HEK293T (cell line): ENCODE measurements at regions not wholly inside any gene's neighbourhood (a gene's known extent, or its start where the extent isn't known, plus 50 kb on each side); places are given as distances from the start of the nearest gene placed in this dataset.

Source experiments
- CTCF ChIA-PET: fragments of 350-600 bp; formaldehyde crosslinking; extraction: SDS; loops from one replicate; lab custom pipeline; 2021; ENCODE audit warnings: antibody characterized with exemption, inconsistent platforms; lab: Yijun Ruan, JAX
- POLR2A ChIA-PET: fragments of 350-600 bp; formaldehyde crosslinking; extraction: SDS; loops from one replicate; lab custom pipeline; 2020; ENCODE audit warnings: antibody characterized with exemption, inconsistent platforms; lab: Yijun Ruan, JAX
- DNase-seq: peaks from one replicate; pipeline ENCODE4 v3.0.0; 2012; ENCODE audit warnings: mixed read lengths; ENCODE audit errors: extremely low spot score
- ARNT ChIP-seq: fragments of 450-650 bp; IDR thresholded peaks from 2 replicates; pipeline ENCODE4 v1.6.1; 2017; ENCODE audit warnings: mild to moderate bottlenecking
- BHLHE40 ChIP-seq: fragments of 450-650 bp; IDR thresholded peaks from 2 replicates; pipeline ENCODE4 v1.6.1; 2016; ENCODE audit warnings: mild to moderate bottlenecking, moderate library complexity, borderline replicate concordance
- CTBP1 ChIP-seq: fragments of 450-650 bp; IDR thresholded peaks from 2 replicates; pipeline ENCODE4 v1.6.1; 2016; ENCODE audit warnings: borderline replicate concordance
- ELF4 ChIP-seq: fragments of 450-650 bp; IDR thresholded peaks from 2 replicates; pipeline ENCODE4 v1.6.1; 2017; ENCODE audit warnings: antibody characterized with exemption
- FOXA1 ChIP-seq: fragments of 450-650 bp; IDR thresholded peaks from 2 replicates; pipeline ENCODE4 v1.6.1; 2016; ENCODE audit warnings: mild to moderate bottlenecking
- FOXK2 ChIP-seq: fragments of 450-650 bp; IDR thresholded peaks from 2 replicates; pipeline ENCODE4 v1.6.1; 2016; ENCODE audit warnings: mild to moderate bottlenecking
- FOXM1 ChIP-seq: fragments of 450-650 bp; IDR thresholded peaks from 2 replicates; pipeline ENCODE4 v1.6.1; 2017; ENCODE audit warnings: mild to moderate bottlenecking, borderline replicate concordance
- HDGF ChIP-seq: fragments of 450-650 bp; IDR thresholded peaks from 2 replicates; pipeline ENCODE4 v1.6.1; 2017; ENCODE audit warnings: antibody characterized with exemption, borderline replicate concordance
- L3MBTL2 ChIP-seq: fragments of 450-650 bp; conservative IDR thresholded peaks from 2 replicates; pipeline ENCODE4 v1.6.1; 2016; ENCODE audit warnings: mild to moderate bottlenecking
- LEF1 ChIP-seq: fragments of 450-650 bp; IDR thresholded peaks from 2 replicates; pipeline ENCODE4 v1.6.1; 2017; ENCODE audit warnings: mild to moderate bottlenecking, borderline replicate concordance
- NFRKB ChIP-seq: fragments of 450-650 bp; IDR thresholded peaks from 2 replicates; pipeline ENCODE4 v1.6.1; 2016; ENCODE audit warnings: mild to moderate bottlenecking, moderate library complexity
- PKNOX1 ChIP-seq: fragments of 450-650 bp; IDR thresholded peaks from 2 replicates; pipeline ENCODE4 v1.6.1; 2016
- SP1 ChIP-seq: fragments of 450-650 bp; IDR thresholded peaks from 2 replicates; pipeline ENCODE4 v1.6.1; 2017
- SUZ12 ChIP-seq: fragments of 450-650 bp; IDR thresholded peaks from 2 replicates; pipeline ENCODE4 v1.6.1; 2016; ENCODE audit warnings: mild to moderate bottlenecking
- TARDBP ChIP-seq: fragments of 450-650 bp; IDR thresholded peaks from 2 replicates; pipeline ENCODE4 v1.6.1; 2016
- ZNF384 ChIP-seq: fragments of 450-650 bp; IDR thresholded peaks from 2 replicates; pipeline ENCODE4 v1.6.1; 2016

- POLR2A ChIA-PET: no interaction called here
- CTCF ChIA-PET: no interaction called here
- TF ChIP-seq PKNOX1: no peak
- TF ChIP-seq FOXK2: no peak
- TF ChIP-seq FOXA1: no peak
- no peak for TF ChIP-seq ARNT
- no peak for TF ChIP-seq SUZ12
- no peak for TF ChIP-seq TARDBP
- no peak for TF ChIP-seq FOXM1
- TF ChIP-seq NFRKB: no peak
- TF ChIP-seq CTBP1: no peak
- no peak for DNase-seq
Measured at GRCh38 chr7:67766906-67767410, 770.3 kb downstream of the TYW1 start.

GRCh38 chr7:67771846-67772605 is 775.4 kb downstream of the TYW1 start:
- CTCF ChIA-PET: no interaction called here
- POLR2A ChIA-PET: no interaction called here
- TF ChIP-seq PKNOX1: no peak
- no peak for TF ChIP-seq SP1
- no peak for TF ChIP-seq L3MBTL2
- no peak for TF ChIP-seq NFRKB
- no peak for TF ChIP-seq LEF1
- no peak for TF ChIP-seq ELF4
- no peak for TF ChIP-seq ARNT
- no peak for TF ChIP-seq TARDBP
- no peak for TF ChIP-seq BHLHE40
- no peak for TF ChIP-seq HDGF
- no peak for TF ChIP-seq FOXA1
- no peak for TF ChIP-seq SUZ12
- TF ChIP-seq CTBP1: no peak
- no peak for TF ChIP-seq FOXK2
- no peak for TF ChIP-seq FOXM1
- TF ChIP-seq ZNF384: no peak
- no peak for DNase-seq

GRCh38 chr7:67773081-67773480 is 776.4 kb downstream of the TYW1 start:
- ChIA-PET POLR2A (no interaction called here), CTCF (no interaction called here)
- DNase-seq: no peak
- TF ChIP-seq CTBP1 (no peak), TARDBP (no peak), PKNOX1 (no peak), FOXA1 (no peak), SUZ12 (no peak), FOXM1 (no peak), ARNT (no peak), BHLHE40 (no peak), HDGF (no peak), ZNF384 (no peak), ELF4 (no peak)

- ChIA-PET POLR2A (no interaction called here), CTCF (no interaction called here)
- no peak for TF ChIP-seq BHLHE40
- no peak for DNase-seq
Measured at GRCh38 chr7:67777119-67777518, 780.5 kb downstream of the TYW1 start.

- TF ChIP-seq FOXK2: no peak
- no peak for TF ChIP-seq ZNF384
- TF ChIP-seq CTBP1: no peak
- TF ChIP-seq FOXM1: no peak
- TF ChIP-seq BHLHE40: no peak
- TF ChIP-seq LEF1: no peak
- TF ChIP-seq FOXA1: no peak
- TF ChIP-seq ARNT: no peak
- TF ChIP-seq PKNOX1: no peak
- no peak for TF ChIP-seq ELF4
- TF ChIP-seq TARDBP: no peak
- TF ChIP-seq SUZ12: no peak
- TF ChIP-seq L3MBTL2: no peak
- no peak for TF ChIP-seq NFRKB
- no peak for TF ChIP-seq SP1
- no peak for TF ChIP-seq HDGF
- ChIA-PET POLR2A (no interaction called here), CTCF (interaction anchor here (0.6 kb wide), 2 partner anchors 24 to 161 kb away, joined by 3 read pairs; no protein-coding TSS in a partner anchor)
- no peak for DNase-seq
Measured at GRCh38 chr7:67781841-67782240, 785.2 kb downstream of the TYW1 start.

- POLR2A ChIA-PET: no interaction called here
- TF ChIP-seq HDGF (no peak), NFRKB (no peak), FOXK2 (no peak)
- CTCF ChIA-PET: no interaction called here
- no peak for DNase-seq
Measured at GRCh38 chr7:67786021-67786420, 789.4 kb downstream of the TYW1 start.
